ENCODE measurements at regions not wholly inside any gene's neighbourhood (a gene's known extent, or its start where the extent isn't known, plus 50 kb on each side); places are given as distances from the start of the nearest gene placed in this dataset.
A peak's percentile ranks its signal among the peaks of the same experiment; 100 is the strongest.

- FAIRE-seq (no peak), DNase-seq (ENCODE audit: low read depth) (peak; percentile 85)
- Histone ChIP-seq H3K36me3 (ENCODE audit: control insufficient read depth, insufficient read depth, low read length) (no peaks in the 10 kb centered on the region), H3K27me3 (ENCODE audit: control insufficient read depth, insufficient read depth, low read length) (no peaks in the 10 kb centered on the region), H3K4me3 (ENCODE audit: low read depth, low read length) (no peak overlapping the region)
- TF ChIP-seq, protein P1, sequence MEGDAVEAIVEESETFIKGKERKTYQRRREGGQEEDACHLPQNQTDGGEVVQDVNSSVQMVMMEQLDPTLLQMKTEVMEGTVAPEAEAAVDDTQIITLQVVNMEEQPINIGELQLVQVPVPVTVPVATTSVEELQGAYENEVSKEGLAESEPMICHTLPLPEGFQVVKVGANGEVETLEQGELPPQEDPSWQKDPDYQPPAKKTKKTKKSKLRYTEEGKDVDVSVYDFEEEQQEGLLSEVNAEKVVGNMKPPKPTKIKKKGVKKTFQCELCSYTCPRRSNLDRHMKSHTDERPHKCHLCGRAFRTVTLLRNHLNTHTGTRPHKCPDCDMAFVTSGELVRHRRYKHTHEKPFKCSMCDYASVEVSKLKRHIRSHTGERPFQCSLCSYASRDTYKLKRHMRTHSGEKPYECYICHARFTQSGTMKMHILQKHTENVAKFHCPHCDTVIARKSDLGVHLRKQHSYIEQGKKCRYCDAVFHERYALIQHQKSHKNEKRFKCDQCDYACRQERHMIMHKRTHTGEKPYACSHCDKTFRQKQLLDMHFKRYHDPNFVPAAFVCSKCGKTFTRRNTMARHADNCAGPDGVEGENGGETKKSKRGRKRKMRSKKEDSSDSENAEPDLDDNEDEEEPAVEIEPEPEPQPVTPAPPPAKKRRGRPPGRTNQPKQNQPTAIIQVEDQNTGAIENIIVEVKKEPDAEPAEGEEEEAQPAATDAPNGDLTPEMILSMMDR (IDR thresholded peaks at IDR 0.05; ENCODE audit: insufficient read depth, low read length, severe bottlenecking): no peak
Observed at GRCh38 chr3:191065181-191065805, 133.7 kb upstream of the OSTN start.

GRCh38 chr3:191051037-191051436, 148.0 kb upstream of the OSTN start:
- no peak for FAIRE-seq
- H3K27me3 ChIP-seq (ENCODE audit: control insufficient read depth, insufficient read depth, low read length): no peaks in the 10 kb centered on the region
- peak; percentile 42 for DNase-seq (ENCODE audit: low read depth)
- TF ChIP-seq, protein P1 (IDR thresholded peaks at IDR 0.05; ENCODE audit: insufficient read depth, low read length, severe bottlenecking): no peak
- no peak overlapping the region for H3K4me3 ChIP-seq (ENCODE audit: low read depth, low read length)
- no peaks in the 10 kb centered on the region for H3K36me3 ChIP-seq (ENCODE audit: control insufficient read depth, insufficient read depth, low read length)

DNA sequence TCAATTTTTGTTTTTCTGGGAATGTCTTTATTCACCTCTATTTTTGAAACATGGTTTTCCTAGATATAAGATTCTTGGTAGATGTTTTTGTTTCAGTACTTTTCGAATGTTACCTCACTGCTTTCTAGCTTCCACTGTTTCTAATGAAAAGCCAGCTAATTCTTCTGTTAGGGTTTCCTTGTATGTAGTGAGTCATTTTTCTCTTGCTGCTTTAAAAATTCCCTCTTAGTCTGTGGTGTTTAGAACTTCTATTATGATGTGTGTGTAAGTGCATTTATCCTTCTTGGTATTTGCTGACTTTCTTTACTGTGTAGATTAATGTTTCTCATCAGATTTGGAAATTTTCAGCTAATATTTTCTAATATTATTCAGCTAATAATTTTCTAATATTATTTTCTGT, 151.1 kb upstream of the OSTN start:
- TF ChIP-seq, protein P1 (IDR thresholded peaks at IDR 0.05; ENCODE audit: insufficient read depth, low read length, severe bottlenecking): no peak
- FAIRE-seq: no peak
- no peak overlapping the region for H3K4me3 ChIP-seq (ENCODE audit: low read depth, low read length)
- H3K27me3 ChIP-seq (ENCODE audit: control insufficient read depth, insufficient read depth, low read length): no peaks in the 10 kb centered on the region
- H3K36me3 ChIP-seq (ENCODE audit: control insufficient read depth, insufficient read depth, low read length): no peaks in the 10 kb centered on the region
- peak; percentile 5 for DNase-seq (ENCODE audit: low read depth)

- DNase-seq (ENCODE audit: low read depth) (no peak), FAIRE-seq (no peak)
- TF ChIP-seq, protein P1 (IDR thresholded peaks at IDR 0.05; ENCODE audit: insufficient read depth, low read length, severe bottlenecking): no peak
- Histone ChIP-seq H3K4me3 (ENCODE audit: low read depth, low read length) (no peak overlapping the region), H3K27me3 (ENCODE audit: control insufficient read depth, insufficient read depth, low read length) (no peaks in the 10 kb centered on the region), H3K36me3 (ENCODE audit: control insufficient read depth, insufficient read depth, low read length) (no peaks in the 10 kb centered on the region)
Observed at GRCh38 chr3:191030929-191031328, 168.1 kb upstream of the OSTN start.

DNA sequence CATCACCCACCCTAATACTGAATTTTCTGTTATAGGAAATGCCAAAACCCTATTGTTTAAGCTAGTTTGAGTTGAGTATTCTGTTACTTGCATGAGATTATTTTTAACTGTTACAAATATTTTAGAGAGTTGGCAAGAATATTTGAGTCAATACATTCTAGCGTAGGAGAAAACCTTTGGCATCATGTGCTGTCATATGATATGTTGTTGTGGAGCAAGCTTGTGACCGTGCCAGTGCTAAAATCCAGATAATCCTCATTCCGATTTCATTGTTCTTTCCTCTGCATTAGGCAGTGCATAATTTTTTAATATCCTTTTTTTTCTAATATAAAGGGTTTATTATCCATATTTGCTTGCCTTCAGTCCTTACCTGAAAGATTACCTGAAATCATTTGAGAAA, 168.0 kb upstream of the GMNC start:
- DNase-seq (ENCODE audit: low read depth): no peak
- TF ChIP-seq, protein P1 (IDR thresholded peaks at IDR 0.05; ENCODE audit: insufficient read depth, low read length, severe bottlenecking): no peak
- no peaks in the 10 kb centered on the region for H3K36me3 ChIP-seq (ENCODE audit: control insufficient read depth, insufficient read depth, low read length)
- FAIRE-seq: no peak
- H3K4me3 ChIP-seq (ENCODE audit: low read depth, low read length): no peak overlapping the region
- H3K27me3 ChIP-seq (ENCODE audit: control insufficient read depth, insufficient read depth, low read length): no peaks in the 10 kb centered on the region

- FAIRE-seq (peak; percentile 43), DNase-seq (ENCODE audit: low read depth) (no peak)
- TF ChIP-seq, protein P1 (IDR thresholded peaks at IDR 0.05; ENCODE audit: insufficient read depth, low read length, severe bottlenecking): no peak
- Histone ChIP-seq H3K27me3 (ENCODE audit: control insufficient read depth, insufficient read depth, low read length) (no peaks in the 10 kb centered on the region), H3K36me3 (ENCODE audit: control insufficient read depth, insufficient read depth, low read length) (no peaks in the 10 kb centered on the region), H3K4me3 (ENCODE audit: low read depth, low read length) (no peak overlapping the region)
Observed at GRCh38 chr3:191026746-191027145, 164.3 kb upstream of the GMNC start.
